GM13977 (cell line): ENCODE measurements at regions not wholly inside any gene's neighbourhood (a gene's known extent, or its start where the extent isn't known, plus 50 kb on each side); places are given as distances from the start of the nearest gene placed in this dataset.

Experiments
- DNase-seq: peaks from one replicate; pipeline ENCODE4 v3.0.0; 2012; ENCODE audit warnings: low spot score
- CTCF ChIP-seq: IDR thresholded peaks from 2 replicates; pipeline ENCODE4 v1.5.1; 2012; ENCODE audit warnings: mild to moderate bottlenecking, control low read depth; ENCODE audit not compliant: insufficient read depth; ENCODE audit errors: extremely low read depth, missing control alignments
- in situ Hi-C: fragments of 300-500 bp; cut with MboI; formaldehyde crosslinking; loops from one replicate; pipeline ENCODE4 v1.12.0; 2022; ENCODE audit warnings: low sequenced_read_pairs, low pct_unique_long_range_greater_than_20kb, mixed read lengths, inconsistent platforms; ENCODE audit not compliant: unreplicated experiment

DNA sequence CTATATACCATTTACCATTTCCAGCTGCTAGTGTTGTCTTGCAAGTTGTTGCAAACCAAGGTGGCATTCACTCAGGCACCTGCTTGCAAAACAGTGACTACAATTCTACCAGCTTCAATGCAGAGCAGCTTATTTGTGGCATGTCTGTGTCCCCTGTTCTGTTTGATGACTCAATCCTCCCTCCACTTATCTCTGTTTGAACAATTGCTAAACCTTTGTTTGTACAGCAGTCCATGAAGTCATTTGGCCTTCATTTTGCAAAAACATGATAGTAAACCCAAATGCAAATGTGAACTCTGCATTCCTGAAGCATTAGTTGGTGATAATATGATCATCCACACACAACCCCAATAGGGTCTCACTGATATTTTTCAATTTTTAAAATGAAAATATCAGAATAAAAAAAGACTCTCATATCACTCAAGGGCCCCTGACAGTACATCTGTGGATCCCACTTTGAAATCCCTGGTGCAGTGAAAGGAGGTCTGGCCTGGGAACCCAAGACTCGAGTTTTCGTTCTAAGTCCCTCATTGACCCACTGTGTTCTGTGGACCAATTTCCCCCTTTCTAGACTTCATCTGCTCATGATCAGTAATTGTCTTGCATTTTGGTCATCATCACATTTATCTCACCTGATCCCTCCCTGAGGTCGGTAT, 425.4 kb downstream of the RPS24 start:
- in situ Hi-C loops = no loop called here
- no peak for DNase-seq

GRCh38 chr10:78459639-78460037, 426.0 kb downstream of the RPS24 start:
- DNase-seq = no peak
- in situ Hi-C loops = no loop called here
- TF ChIP-seq CTCF = no peak

More for the DNA sequence above, 425.4 kb downstream of the RPS24 start:
- no peak for TF ChIP-seq CTCF

GRCh38 chr10:78460204-78460603, 426.5 kb downstream of the RPS24 start:
- in situ Hi-C loops = no loop called here
- no peak for DNase-seq
- no peak for TF ChIP-seq CTCF

- no peak for TF ChIP-seq CTCF
- in situ Hi-C loops = no loop called here
- DNase-seq = no peak
These were observed 427.7 kb downstream of the RPS24 start for GRCh38 chr10:78461333-78461732.

DNA sequence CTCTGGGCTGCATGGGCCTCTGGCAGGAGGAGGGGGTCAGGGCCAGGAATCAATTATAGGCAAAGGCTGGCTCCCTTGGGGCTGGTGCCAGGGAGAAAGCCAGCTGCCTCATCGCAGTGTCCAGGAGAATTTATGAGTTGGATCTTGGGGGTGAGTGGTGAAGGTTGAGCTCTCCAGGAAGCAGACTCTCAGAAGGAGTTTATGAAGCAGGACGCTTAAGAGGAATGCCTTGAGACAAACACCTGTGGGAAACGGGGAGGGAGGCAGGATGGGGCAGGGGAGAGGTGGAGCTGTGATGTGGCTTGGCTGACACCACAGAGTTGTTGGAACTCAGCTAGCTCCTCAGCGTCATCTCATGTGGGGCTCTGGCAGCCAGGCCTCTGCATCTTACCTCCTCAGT, 428.5 kb downstream of the RPS24 start:
- no peak for TF ChIP-seq CTCF
- DNase-seq = no peak
- in situ Hi-C loops = no loop called here

- in situ Hi-C loops = no loop called here
- DNase-seq = no peak
- TF ChIP-seq CTCF = no peak
These were observed 429.1 kb downstream of the RPS24 start for GRCh38 chr10:78462726-78463228.
